Muscle of leg (tissue), 3 donors: ENCODE measurements at regions not wholly inside any gene's neighbourhood (a gene's known extent, or its start where the extent isn't known, plus 50 kb on each side); places are given as distances from the start of the nearest gene placed in this dataset.
A peak's percentile ranks its signal among the peaks of the same experiment; 100 is the strongest.
"Not testable (repeated sequence)": the region's sequence is repeated elsewhere in the genome, so short reads cannot be mapped to it uniquely, and the experiment has no call there.

Source experiments
- DNase-seq: peaks from one replicate; pipeline ENCODE4 v3.0.0; 2013
- H3K27ac ChIP-seq: one replicate; pipeline ENCODE4 v1.5.1; 2013; ENCODE audit warnings: mild to moderate bottlenecking, low read length, control low read depth
- H3K27me3 ChIP-seq: one replicate; pipeline ENCODE4 v1.6.1; 2013; ENCODE audit warnings: low read length; ENCODE audit not compliant: control insufficient read depth, insufficient read depth
- H3K36me3 ChIP-seq: one replicate; pipeline ENCODE4 v1.6.1; 2013; ENCODE audit warnings: low read length; ENCODE audit not compliant: control insufficient read depth, insufficient read depth
- H3K4me1 ChIP-seq: one replicate; pipeline ENCODE4 v1.6.1; 2013; ENCODE audit warnings: low read length; ENCODE audit not compliant: control insufficient read depth, insufficient read depth
- H3K4me3 ChIP-seq: one replicate; pipeline ENCODE4 v1.5.1; 2013; ENCODE audit warnings: low read length, control low read depth
- H3K9me3 ChIP-seq: replicated peaks from 2 replicates; pipeline ENCODE4 v1.6.1; 2013; ENCODE audit warnings: low read depth, low read length; ENCODE audit not compliant: control insufficient read depth
- WGBS: methylation state at CpG from one replicate; pipeline ENCODE4 v1.1.5; 2013; ENCODE audit warnings: missing lambda C conversion rate; ENCODE audit not compliant: insufficient coverage; 5-methylcytosine and 5-hydroxymethylcytosine counted together

- no peaks in the 10 kb centered on the region for H3K27me3 ChIP-seq
- DNase-seq, result peak; percentile 92
- H3K4me3 ChIP-seq, result peak overlapping the region; percentile 59
- H3K27ac ChIP-seq, result peak overlapping the region; percentile 65
- WGBS, result 11% methylated on average over 77 of the region's 85 CpGs
- peaks cover 6% of the 10 kb centered on the region for H3K9me3 ChIP-seq
- no peaks in the 10 kb centered on the region for H3K36me3 ChIP-seq
- H3K4me1 ChIP-seq, result peaks cover 16% of the 10 kb centered on the region
Measured at GRCh38 chr12:127145929-127146789, 1120.8 kb upstream of the TMEM132C start.

- Histone ChIP-seq H3K9me3 (peaks cover 2% of the 10 kb centered on the region), H3K4me3 (no peak overlapping the region)
- 85% methylated on average over 2 of the region's 4 CpGs for WGBS
Measured at GRCh38 chr12:127146991-127147718, 1119.8 kb upstream of the TMEM132C start.

GRCh38 chr12:127147724-127148123 lies 1119.2 kb upstream of the TMEM132C start:
- Histone ChIP-seq H3K36me3 (no peaks in the 10 kb centered on the region), H3K4me1 (peaks cover 18% of the 10 kb centered on the region), H3K27me3 (no peaks in the 10 kb centered on the region), H3K9me3 (no peaks in the 10 kb centered on the region), H3K4me3 (no peak overlapping the region), H3K27ac (no peak overlapping the region)
- WGBS, result 47% methylated on average over 2 of the region's 4 CpGs
- no peak for DNase-seq

More at GRCh38 chr12:127146991-127147718, 1119.8 kb upstream of the TMEM132C start:
- Histone ChIP-seq H3K4me1 (peaks cover 21% of the 10 kb centered on the region), H3K36me3 (no peaks in the 10 kb centered on the region), H3K27me3 (no peaks in the 10 kb centered on the region), H3K27ac (no peak overlapping the region)
- DNase-seq, result no peak

GRCh38 chr12:127148318-127148717 lies 1118.7 kb upstream of the TMEM132C start:
- Histone ChIP-seq H3K27ac (no peak overlapping the region), H3K36me3 (no peaks in the 10 kb centered on the region), H3K9me3 (no peaks in the 10 kb centered on the region), H3K27me3 (no peaks in the 10 kb centered on the region), H3K4me1 (peaks cover 16% of the 10 kb centered on the region), H3K4me3 (no peak overlapping the region)
- no peak for DNase-seq
- WGBS, result 86% methylated on average over 1 of the region's 1 CpG

DNA sequence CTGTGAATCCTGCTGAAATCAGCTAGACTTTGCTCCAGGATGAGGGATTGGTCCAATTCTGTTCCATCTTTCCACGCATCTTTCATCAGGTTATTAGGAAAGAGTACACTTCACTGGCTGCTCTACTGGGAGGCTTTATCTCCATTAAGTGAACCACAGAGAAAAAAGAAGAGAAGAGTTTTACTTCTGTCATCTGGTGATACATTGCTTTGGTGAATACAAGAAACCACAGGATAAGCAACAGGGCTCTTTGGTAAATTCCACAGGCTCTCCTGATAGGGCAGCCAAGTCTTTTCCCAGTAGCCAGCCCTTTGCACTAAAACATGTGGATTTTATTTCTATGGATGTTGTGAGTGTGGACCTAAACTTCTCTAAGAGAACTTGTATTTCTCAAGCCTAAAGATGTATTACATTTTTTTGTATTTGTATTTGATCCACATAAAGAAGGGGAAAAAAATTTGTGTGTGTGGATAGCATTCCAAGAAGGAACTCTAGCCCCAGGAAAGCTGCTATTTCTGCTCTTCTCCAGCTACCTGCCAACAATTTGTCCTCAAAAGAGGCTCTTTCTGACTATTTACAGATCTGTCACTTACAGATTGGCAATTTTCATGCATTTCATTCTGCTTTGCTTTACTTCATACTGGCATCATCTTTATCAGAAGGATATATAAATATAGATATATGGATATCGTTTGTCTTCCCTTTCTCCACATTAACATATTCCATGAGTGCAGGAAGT lies 1117.6 kb upstream of the TMEM132C start:
- Histone ChIP-seq H3K27me3 (no peaks in the 10 kb centered on the region), H3K4me3 (no peak overlapping the region), H3K36me3 (no peaks in the 10 kb centered on the region), H3K4me1 (peaks cover 14% of the 10 kb centered on the region), H3K27ac (no peak overlapping the region), H3K9me3 (no peaks in the 10 kb centered on the region)
- WGBS, result no CpG with 5 or more reads among the region's 2 CpGs
- no peak for DNase-seq

- Histone ChIP-seq H3K27ac (no peak overlapping the region), H3K4me1 (peaks cover 14% of the 10 kb centered on the region), H3K27me3 (no peaks in the 10 kb centered on the region), H3K4me3 (no peak overlapping the region), H3K9me3 (no peaks in the 10 kb centered on the region), H3K36me3 (no peaks in the 10 kb centered on the region)
- DNase-seq, result no peak
- WGBS, result no CpG with 5 or more reads among the region's 3 CpGs
Measured at GRCh38 chr12:127150028-127150427, 1116.9 kb upstream of the TMEM132C start.

DNA sequence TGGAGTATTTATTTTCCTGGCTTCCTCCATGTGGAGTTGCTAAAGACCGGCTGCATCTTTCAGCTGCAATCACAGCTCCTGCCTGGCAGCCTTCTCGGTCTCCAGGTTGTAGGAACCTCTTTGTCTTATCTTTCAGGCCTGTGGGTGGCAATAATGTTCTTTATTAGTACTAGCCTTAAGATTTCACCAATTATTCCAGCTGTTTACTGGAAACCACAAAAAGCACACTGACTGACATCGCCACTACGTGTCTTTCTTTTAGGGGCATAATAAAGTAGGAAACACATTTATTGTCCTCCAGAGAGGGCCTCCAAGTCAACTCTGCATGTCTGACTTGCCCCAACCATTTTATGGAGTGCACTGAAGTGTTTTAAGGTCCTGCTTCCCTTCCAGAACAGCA lies 1116.5 kb upstream of the TMEM132C start:
- WGBS, result 57% methylated on average over 2 of the region's 4 CpGs
- no peak for DNase-seq
- Histone ChIP-seq H3K4me1 (peaks cover 14% of the 10 kb centered on the region), H3K4me3 (no peak overlapping the region), H3K27ac (peak overlapping the region; percentile 15), H3K36me3 (no peaks in the 10 kb centered on the region), H3K27me3 (no peaks in the 10 kb centered on the region), H3K9me3 (no peaks in the 10 kb centered on the region)

DNA sequence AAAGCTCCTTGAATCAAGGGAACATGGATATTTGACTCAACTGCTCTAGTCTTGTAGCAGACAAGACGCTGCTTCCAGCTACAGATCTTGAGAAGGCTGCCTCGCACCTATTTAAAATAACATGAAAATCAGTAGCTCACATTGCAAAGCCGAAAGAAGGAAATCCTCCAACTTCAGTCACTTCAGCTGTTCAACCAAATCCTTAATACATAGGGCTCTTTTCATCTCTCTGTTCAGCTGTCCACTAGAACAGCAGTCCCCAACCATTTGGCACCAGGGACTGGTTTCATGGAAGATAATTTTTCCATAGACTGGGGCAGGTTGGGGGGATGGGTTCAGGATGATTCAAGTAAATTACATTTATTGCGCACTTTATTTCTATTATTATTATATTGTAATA lies 1116.0 kb upstream of the TMEM132C start:
- no peaks in the 10 kb centered on the region for H3K36me3 ChIP-seq
- peaks cover 14% of the 10 kb centered on the region for H3K4me1 ChIP-seq
- peak overlapping the region; percentile 15 for H3K27ac ChIP-seq
- H3K27me3 ChIP-seq, result no peaks in the 10 kb centered on the region
- peak; percentile 51 for DNase-seq
- no peak overlapping the region for H3K4me3 ChIP-seq
- no peaks in the 10 kb centered on the region for H3K9me3 ChIP-seq
- WGBS, result 79% methylated on average over 3 of the region's 4 CpGs

DNA sequence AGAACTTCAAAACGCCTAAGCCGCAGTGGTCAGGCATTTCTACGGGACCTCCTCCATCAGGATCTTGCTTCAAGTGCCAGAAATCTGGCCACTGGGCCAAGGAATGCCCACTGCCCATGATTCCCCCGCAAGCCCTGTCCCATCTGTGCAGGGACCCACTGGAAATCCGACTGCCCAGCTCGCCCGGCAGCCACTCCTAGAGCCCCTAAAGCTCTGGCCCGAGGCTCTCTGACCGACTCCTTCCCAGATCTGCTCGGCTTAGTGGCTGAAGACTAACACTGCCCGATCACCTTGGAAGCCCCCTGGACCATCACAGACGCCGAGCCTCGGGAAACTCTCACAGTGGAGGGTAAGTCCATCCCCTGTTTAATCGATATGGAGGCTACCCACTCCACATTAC lies 1113.0 kb upstream of the TMEM132C start:
- no peaks in the 10 kb centered on the region for H3K9me3 ChIP-seq
- peaks cover 9% of the 10 kb centered on the region for H3K4me1 ChIP-seq
- WGBS, result 91% methylated on average over 10 of the region's 15 CpGs
- no peaks in the 10 kb centered on the region for H3K27me3 ChIP-seq
- no peak overlapping the region for H3K27ac ChIP-seq
- DNase-seq, result no peak
- no peak overlapping the region for H3K4me3 ChIP-seq
- no peaks in the 10 kb centered on the region for H3K36me3 ChIP-seq

DNA sequence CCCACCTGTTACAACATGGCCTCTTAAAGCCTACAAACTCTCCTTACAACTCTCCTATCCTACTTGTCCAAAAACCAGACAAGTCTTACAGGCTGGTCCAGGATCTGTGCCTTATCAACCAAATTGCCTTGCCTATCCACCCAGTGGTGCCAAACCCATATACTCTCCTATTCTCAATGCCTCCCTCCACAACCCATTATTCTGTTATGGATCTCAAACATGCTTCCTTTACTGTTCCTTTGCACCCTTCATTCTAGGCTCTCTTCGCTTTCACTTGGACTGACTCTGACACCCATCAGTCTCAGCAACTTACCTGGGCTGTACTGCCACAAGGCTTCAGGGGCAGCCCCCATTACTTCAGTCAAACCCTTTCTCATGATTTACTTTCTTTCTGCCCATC lies 1112.1 kb upstream of the TMEM132C start:
- DNase-seq, H3K9me3 ChIP-seq, H3K27ac ChIP-seq, H3K36me3 ChIP-seq, H3K4me3 ChIP-seq, H3K4me1 ChIP-seq, H3K27me3 ChIP-seq: not testable (repeated sequence)
- WGBS, result 95% methylated on average over 1 of the region's 1 CpG
